ENCODE measurements at regions not wholly inside any gene's neighbourhood (a gene's known extent, or its start where the extent isn't known, plus 50 kb on each side); places are given as distances from the start of the nearest gene placed in this dataset.
A peak's percentile ranks its signal among the peaks of the same experiment; 100 is the strongest.

DNA sequence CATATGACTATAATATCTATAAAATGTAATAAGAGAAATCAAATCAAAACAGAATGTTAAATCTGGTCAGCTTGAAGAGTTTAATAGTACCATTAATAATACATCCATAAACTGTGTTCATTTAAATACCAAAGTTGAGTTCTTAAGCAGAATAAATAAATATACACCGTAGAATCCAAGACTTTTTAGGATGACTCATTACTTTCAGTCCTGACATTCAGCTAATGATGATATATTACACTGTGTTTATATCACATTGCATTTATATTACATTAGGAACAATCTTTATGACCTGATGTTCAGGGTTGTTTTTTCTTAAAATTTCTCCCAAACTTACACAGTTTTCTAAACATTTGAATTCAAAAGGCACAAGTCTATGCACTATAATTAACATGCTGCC lies 331.3 kb downstream of the SS18 start (continued):
- TF ChIP-seq, protein P1, sequence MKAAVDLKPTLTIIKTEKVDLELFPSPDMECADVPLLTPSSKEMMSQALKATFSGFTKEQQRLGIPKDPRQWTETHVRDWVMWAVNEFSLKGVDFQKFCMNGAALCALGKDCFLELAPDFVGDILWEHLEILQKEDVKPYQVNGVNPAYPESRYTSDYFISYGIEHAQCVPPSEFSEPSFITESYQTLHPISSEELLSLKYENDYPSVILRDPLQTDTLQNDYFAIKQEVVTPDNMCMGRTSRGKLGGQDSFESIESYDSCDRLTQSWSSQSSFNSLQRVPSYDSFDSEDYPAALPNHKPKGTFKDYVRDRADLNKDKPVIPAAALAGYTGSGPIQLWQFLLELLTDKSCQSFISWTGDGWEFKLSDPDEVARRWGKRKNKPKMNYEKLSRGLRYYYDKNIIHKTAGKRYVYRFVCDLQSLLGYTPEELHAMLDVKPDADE (IDR thresholded peaks at IDR 0.05), result no peak
- TF ChIP-seq JUNB (IDR thresholded peaks at IDR 0.05; ENCODE audit: unreplicated experiment) (no peak), ZNF331 (CRISPR knock-in tag; IDR thresholded peaks at IDR 0.05; ENCODE audit: low read depth) (no peak), EZH2 (IDR thresholded peaks at IDR 0.05; ENCODE audit: low read depth, unreplicated experiment) (no peak), STAT1 (IDR thresholded peaks at IDR 0.05; ENCODE audit: unreplicated experiment) (no peak), NANOG (IDR thresholded peaks at IDR 0.05; ENCODE audit: borderline replicate concordance) (no peak), EZH2phosphoT487 (IDR thresholded peaks at IDR 0.05; ENCODE audit: unreplicated experiment) (no peak), ZNF114 (CRISPR knock-in tag; IDR thresholded peaks at IDR 0.05) (no peak)
- TF ChIP-seq, protein P2, sequence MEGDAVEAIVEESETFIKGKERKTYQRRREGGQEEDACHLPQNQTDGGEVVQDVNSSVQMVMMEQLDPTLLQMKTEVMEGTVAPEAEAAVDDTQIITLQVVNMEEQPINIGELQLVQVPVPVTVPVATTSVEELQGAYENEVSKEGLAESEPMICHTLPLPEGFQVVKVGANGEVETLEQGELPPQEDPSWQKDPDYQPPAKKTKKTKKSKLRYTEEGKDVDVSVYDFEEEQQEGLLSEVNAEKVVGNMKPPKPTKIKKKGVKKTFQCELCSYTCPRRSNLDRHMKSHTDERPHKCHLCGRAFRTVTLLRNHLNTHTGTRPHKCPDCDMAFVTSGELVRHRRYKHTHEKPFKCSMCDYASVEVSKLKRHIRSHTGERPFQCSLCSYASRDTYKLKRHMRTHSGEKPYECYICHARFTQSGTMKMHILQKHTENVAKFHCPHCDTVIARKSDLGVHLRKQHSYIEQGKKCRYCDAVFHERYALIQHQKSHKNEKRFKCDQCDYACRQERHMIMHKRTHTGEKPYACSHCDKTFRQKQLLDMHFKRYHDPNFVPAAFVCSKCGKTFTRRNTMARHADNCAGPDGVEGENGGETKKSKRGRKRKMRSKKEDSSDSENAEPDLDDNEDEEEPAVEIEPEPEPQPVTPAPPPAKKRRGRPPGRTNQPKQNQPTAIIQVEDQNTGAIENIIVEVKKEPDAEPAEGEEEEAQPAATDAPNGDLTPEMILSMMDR (conservative IDR thresholded peaks at IDR 0.05; ENCODE audit: low read depth in 2 of 2), result no peak

DNA sequence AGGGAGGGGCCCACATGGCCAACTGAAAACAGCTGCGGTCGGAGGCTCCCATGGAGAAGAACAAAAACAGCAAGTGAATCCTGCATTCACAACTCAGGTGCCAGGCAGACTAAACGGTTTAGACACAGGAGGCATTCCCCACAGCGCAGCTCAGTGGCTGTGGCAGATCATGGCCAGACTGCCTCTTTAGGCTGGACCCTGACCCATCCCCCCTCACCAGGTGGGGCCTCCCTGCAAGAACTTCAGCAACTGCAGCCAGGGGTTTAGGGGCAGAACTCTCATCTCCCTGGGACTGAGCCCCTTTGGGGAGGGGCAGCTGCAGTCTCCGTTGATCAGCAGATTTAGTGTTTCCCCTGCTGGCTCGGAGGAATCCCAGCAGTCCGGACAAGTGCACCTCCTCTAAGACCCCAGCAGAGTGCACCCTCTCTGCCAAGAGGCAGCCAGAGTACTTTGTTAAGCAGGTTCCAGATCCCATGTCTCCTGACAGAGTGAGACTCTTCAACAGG lies 346.7 kb downstream of the SS18 start:
- no peaks in the 10 kb centered on the region for H3K79me2 ChIP-seq (replicated peaks; ENCODE audit: insufficient read depth)
- H3K27me3 Mint-ChIP-seq (ENCODE audit: insufficient read depth, low read depth, poor library complexity), result peaks cover 8% of the 10 kb centered on the region
- H3K27ac ChIP-seq (ENCODE audit: low read depth), result no peak overlapping the region
- peaks cover 25% of the 10 kb centered on the region for H3K4me1 Mint-ChIP-seq
- H3K4me2 ChIP-seq, result no peak overlapping the region
- peaks cover 4% of the 10 kb centered on the region; the same call in 2 of the 3 replicates for H3K36me3 Mint-ChIP-seq (ENCODE audit: low read depth)
- H3K9me2 ChIP-seq (ENCODE audit: insufficient read depth), result no peaks in the 10 kb centered on the region
- peak; percentile 95 for ATAC-seq
- peak overlapping the region; percentile 62; the same call in 1 of the 2 replicates for H3K27ac Mint-ChIP-seq
- peaks cover 4% of the 10 kb centered on the region for H3K9me3 Mint-ChIP-seq
- peak; percentile 79 for DNase-seq (ENCODE audit: low spot score)
- H3K4me1 ChIP-seq (ENCODE audit: insufficient read depth), result no peaks in the 10 kb centered on the region
- H3K4me3 ChIP-seq, result no peak overlapping the region
- H3K36me3 ChIP-seq (ENCODE audit: insufficient read depth), result no peaks in the 10 kb centered on the region
- H3K27me3 ChIP-seq (ENCODE audit: insufficient read depth), result no peaks in the 10 kb centered on the region
- no peaks in the 10 kb centered on the region for H3F3A ChIP-seq (replicated peaks; ENCODE audit: low read depth)
- TF ChIP-seq, protein P2 (conservative IDR thresholded peaks at IDR 0.05; ENCODE audit: low read depth in 2 of 2), result peak; percentile 68
- TF ChIP-seq POLR2AphosphoS5 (IDR thresholded peaks at IDR 0.05; ENCODE audit: low read depth), result no peak
- TF ChIP-seq ZNF114 (CRISPR knock-in tag; IDR thresholded peaks at IDR 0.05), result no peak
- peak; percentile 10; the same call in 1 of the 2 replicates for TF ChIP-seq CREB1 (CRISPR knock-in tag; IDR thresholded peaks at IDR 0.05; ENCODE audit: low read depth)
- no peak for TF ChIP-seq JUNB (IDR thresholded peaks at IDR 0.05; ENCODE audit: unreplicated experiment)
- H3K4me3 Mint-ChIP-seq, result 0 out of 3 replicates have a peak overlapping the region, but pooled peaks have one; percentile 13
- H2AFZ ChIP-seq, result 0 out of 2 replicates have a peak overlapping the region, but pooled peaks have one; percentile 6
- H4K20me1 ChIP-seq (replicated peaks; ENCODE audit: insufficient read depth), result no peaks in the 10 kb centered on the region

Measured in GM23338 (cell line).